GM10248 (cell line): ENCODE measurements at regions not wholly inside any gene's neighbourhood (a gene's known extent, or its start where the extent isn't known, plus 50 kb on each side); places are given as distances from the start of the nearest gene placed in this dataset.

Experiments
- CTCF ChIA-PET: fragments of 300-600 bp; sonication (Branson Sonifier 250); formaldehyde crosslinking; extraction: SDS; loops from one replicate; lab custom pipeline; 2021; ENCODE audit warnings: antibody characterized with exemption; lab: Yijun Ruan, JAX
- POLR2A ChIA-PET: fragments of 350-650 bp; sonication (Branson Sonifier 250); formaldehyde crosslinking; extraction: SDS; loops from one replicate; lab custom pipeline; 2020; ENCODE audit warnings: antibody characterized with exemption; lab: Yijun Ruan, JAX
- DNase-seq: peaks from one replicate; pipeline ENCODE4 v3.0.0; 2012; ENCODE audit errors: extremely low spot score
- TF ChIP-seq, protein P1 (sequence below): IDR thresholded peaks from 2 replicates; pipeline ENCODE4 v1.5.1; 2012; ENCODE audit warnings: mild to moderate bottlenecking, low read depth; ENCODE audit errors: extremely low read depth, missing control alignments, control extremely low read depth

DNA sequence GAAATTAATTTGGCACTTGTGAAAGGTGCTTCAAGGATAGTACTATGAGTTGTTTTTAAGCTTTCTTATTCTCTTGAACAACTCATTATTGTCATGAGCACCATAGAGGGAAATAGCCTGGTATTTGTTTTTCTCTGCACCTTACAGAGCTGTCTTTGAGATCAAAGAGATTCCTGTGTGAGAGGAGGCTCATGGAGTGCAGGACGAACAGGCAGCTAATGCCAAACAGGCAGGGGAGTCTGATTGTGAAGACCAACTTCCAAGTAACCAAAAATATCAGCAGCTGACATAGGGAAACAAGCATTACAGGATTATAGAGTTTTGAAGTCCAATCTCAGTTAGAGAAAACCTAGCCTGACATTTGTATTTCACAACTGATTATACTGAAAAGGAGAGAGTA is 110.6 kb upstream of the TENT5A start:
- DNase-seq: no peak
- TF ChIP-seq, protein P1, sequence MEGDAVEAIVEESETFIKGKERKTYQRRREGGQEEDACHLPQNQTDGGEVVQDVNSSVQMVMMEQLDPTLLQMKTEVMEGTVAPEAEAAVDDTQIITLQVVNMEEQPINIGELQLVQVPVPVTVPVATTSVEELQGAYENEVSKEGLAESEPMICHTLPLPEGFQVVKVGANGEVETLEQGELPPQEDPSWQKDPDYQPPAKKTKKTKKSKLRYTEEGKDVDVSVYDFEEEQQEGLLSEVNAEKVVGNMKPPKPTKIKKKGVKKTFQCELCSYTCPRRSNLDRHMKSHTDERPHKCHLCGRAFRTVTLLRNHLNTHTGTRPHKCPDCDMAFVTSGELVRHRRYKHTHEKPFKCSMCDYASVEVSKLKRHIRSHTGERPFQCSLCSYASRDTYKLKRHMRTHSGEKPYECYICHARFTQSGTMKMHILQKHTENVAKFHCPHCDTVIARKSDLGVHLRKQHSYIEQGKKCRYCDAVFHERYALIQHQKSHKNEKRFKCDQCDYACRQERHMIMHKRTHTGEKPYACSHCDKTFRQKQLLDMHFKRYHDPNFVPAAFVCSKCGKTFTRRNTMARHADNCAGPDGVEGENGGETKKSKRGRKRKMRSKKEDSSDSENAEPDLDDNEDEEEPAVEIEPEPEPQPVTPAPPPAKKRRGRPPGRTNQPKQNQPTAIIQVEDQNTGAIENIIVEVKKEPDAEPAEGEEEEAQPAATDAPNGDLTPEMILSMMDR: no peak
- POLR2A ChIA-PET: no interaction called here
- CTCF ChIA-PET: no interaction called here

DNA sequence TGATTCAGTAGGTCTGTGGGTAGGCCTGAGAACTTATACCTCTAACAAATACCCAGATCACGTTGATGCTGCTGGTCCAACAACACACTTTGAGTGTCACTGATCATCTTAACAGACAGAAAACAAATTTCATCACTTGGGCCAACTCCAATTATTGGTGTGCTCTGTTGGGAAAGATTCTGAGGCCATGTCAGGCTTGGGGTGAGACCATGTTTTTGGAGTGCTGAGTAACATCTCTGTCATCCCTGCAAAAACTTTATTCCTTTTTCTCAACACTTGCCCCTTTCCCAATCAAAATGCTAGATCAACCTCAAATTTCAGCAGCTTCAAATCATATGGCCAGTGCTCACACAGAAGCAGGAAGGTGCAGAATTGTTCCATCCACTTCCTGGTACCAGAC is 108.8 kb upstream of the TENT5A start:
- ChIA-PET POLR2A (no interaction called here), CTCF (no interaction called here)
- TF ChIP-seq, protein P1: no peak
- DNase-seq: no peak

DNA sequence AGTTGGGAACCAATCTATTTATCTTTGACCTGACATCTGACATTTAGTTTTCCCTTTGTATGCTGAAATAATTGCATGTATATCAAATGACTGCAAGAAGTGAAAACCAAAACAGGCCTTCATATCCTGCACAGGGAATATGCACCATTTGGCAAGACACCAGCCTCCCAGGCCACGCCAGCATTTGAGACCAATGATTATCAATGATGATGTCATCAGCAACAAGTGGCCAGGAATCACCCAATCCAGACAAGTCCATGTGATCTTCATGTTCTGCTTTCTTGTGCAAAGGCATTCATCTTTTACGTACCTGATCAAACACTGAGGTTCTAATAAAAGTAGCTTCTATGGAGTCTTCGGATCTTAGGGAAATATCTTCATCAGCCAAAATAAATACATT is 107.4 kb upstream of the TENT5A start:
- POLR2A ChIA-PET: no interaction called here

DNA sequence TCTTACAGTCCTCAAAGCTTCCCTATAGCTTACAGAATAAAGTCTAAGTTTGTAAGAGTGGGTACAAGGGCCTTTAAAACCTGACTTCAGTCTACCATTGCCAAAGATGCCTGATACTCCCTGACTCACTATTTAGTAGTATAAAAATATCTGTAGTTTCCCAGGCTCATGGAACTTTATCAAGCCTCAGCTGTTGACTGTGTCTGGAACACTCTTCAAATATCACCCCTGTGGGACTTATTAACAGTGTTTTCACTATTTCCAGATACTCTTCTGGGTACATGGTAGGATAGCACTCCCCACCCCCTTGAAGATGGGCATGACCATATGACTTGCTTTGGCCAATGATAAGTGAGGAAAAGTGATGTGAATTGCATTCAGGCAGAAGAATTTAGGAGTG is 105.3 kb upstream of the TENT5A start:
- TF ChIP-seq, protein P1: no peak
- ChIA-PET POLR2A (no interaction called here), CTCF (interaction anchor here (1.0 to 2.0 kb wide), 3 partner anchors 10 to 18 kb away, joined by 4 to 5 read pairs (median 4); no protein-coding TSS in a partner anchor)
- no peak for DNase-seq

More for the DNA sequence above, 107.4 kb upstream of the TENT5A start:
- CTCF ChIA-PET: interaction anchor here (2.0 kb wide), 1 partner anchor 8 kb away, joined by 5 read pairs; no protein-coding TSS in a partner anchor
- DNase-seq: no peak
- TF ChIP-seq, protein P1: no peak

DNA sequence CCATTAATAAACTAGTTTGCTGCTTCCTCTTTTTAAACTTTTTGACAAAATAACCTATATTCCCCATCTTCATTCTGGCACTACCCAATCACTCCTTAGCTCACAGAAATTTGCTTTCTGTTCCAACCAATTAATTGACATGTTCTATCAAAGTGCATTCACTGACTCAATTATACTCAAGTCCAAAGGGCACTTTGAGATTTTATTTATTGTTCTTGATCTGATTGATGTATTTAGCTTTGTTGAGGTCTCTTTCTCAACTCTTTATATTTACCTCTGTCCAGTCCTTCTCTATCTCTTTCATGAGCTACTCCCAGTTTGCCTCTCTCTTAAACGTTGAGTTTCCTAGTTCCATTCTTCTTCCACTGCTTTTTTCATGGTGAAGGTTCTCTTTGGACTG is 104.4 kb upstream of the TENT5A start:
- no peak for DNase-seq
- POLR2A ChIA-PET: no interaction called here
- TF ChIP-seq, protein P1: no peak
- CTCF ChIA-PET: interaction anchor here (1.7 kb wide), 1 partner anchor 24 kb away, joined by 4 read pairs; no protein-coding TSS in a partner anchor

DNA sequence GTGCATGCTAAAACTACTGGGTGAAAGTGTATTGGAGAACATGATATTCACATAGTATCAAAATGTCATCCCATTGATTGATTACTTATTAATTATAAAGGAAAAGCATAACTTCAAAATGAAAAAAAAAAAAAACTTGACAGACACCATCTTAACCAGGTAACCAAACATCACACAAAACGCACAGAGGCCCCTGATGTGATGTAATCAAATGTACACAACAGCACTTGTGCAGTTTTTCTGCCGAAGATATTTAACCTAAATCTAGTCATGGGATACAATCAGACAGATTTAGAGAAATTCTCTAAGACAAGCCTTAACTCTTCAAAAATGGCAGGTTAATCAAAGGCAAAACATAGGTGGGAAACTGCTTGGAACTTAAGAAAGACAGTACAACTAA is 102.0 kb upstream of the TENT5A start:
- POLR2A ChIA-PET: no interaction called here
- TF ChIP-seq, protein P1: no peak
- no peak for DNase-seq
- CTCF ChIA-PET: interaction anchor here (1.2 kb wide), 1 partner anchor 10 kb away, joined by 3 read pairs; no protein-coding TSS in a partner anchor
